ENCODE measurements at regions not wholly inside any gene's neighbourhood (a gene's known extent, or its start where the extent isn't known, plus 50 kb on each side); places are given as distances from the start of the nearest gene placed in this dataset.

- no peak for DNase-seq (ENCODE audit: low read depth)
These were observed 365.7 kb downstream of the GATA3 start for GRCh38 chr10:8420182-8420581.

DNA sequence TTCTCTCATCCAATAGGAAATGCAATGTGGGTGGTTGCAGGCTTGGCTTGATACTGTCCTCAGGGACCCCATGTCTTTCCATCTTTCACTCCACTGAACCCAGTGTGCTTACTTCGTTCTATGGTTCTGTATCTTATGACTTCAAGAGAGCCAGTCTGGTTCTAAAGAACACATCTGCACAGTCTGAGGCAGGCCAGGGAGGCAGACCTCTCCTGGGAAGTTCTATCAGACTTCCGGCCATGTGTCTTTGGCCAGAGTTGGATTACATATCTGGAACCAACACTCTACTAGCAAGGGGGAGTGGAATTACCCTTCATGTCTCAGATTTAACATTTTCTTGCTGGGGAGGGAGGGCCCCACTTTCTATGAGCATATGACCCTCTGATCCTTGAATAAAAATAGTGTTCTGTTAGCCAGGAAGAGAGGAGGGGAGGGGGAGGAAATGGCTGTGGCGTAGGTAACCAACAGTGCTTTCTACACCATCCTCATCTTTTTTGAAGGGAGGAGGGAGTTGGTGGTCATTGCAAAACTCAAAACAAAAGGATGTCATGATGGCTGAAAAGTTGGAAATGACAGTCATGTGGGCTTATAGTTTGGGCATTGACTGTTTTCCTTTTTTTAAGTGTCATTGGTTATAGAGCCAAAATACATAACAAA, 370.2 kb downstream of the GATA3 start:
- DNase-seq (ENCODE audit: low read depth), result no peak

DNA sequence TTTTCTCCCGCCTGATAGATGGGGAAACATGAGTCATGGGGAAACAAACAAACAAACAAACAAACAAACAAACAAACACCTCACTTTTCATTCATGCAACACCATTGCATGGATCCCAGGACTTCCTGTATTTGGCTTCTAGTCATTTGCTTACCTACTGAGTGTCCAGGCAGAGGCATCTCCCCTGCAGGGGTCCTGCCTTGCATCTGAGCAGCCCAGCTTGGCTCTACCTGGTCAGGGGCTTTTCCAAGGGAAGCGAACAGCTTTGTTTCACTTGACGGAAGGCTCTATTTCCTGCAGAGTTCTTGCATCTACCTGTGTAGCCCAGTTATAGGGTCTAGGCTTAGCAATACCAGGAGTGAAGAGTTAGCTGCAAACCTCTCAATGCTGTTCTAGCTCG, 374.2 kb downstream of the GATA3 start:
- no peak for DNase-seq (ENCODE audit: low read depth)

DNA sequence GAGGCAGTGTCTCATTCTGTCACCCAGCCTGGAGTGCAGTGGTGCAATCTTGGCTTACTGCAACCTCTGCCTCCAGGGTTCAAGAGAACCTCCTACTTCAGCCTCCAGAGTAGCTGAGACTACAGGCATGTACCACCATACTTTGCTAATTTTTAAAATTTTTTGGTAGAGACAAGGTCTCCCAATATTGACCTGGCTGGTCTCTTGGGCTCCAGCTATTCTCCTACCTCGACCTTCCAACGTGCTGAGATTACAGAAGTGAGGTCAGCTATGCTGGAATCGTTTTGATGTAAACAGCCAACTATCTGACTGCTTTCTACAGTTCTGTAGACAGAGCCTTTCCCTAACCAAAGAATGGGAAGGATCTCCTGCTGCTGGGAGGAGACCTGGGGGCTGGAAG, 375.8 kb downstream of the GATA3 start:
- DNase-seq (ENCODE audit: low read depth), result no peak

GRCh38 chr10:8431511-8431910, 377.0 kb downstream of the GATA3 start:
- no peak for DNase-seq (ENCODE audit: low read depth)

DNA sequence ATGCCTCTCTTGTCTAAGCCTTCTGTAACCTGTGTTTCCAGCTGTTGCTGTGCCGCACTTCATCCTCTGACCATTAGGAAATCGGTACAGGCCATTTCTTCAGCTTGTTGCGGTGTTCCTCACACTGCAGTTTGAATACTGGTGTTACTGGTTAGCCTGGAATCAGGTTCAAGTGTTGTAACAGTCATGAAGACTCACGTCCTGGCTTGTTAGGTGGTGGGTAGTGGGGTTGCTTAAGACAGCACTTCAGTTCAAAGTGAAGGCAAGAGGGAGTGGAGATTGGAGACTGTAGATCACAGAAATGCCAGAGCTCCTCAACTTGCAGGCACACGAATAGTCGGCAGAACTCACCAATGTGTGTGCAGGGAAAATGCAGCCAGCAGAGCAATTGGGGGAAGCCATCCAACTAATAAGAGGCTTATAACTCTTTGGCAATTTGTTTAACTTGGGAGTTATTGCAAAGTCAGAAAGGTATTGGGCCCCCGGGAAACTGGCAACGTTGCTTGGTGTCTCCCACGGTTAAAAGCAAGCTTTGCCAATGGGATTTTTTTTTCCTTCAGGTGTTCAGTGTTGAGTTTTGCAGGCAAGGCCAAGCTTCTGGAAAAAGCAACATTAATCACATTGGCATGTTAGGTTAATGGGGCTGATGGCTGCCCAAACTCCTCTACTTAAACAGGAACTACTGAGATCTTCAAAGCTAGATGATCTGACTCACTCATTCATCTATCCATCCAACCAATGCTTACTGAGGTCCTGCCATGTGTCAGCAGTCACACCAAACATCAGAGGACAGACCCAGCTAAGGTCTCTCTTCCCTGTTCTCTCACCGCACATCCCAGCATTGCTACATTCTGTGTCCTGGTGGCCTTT, 380.9 kb downstream of the GATA3 start:
- no peak for DNase-seq (ENCODE audit: low read depth)

- DNase-seq (ENCODE audit: low read depth), result no peak
These were observed 383.4 kb downstream of the GATA3 start for GRCh38 chr10:8437896-8438295.

DNA sequence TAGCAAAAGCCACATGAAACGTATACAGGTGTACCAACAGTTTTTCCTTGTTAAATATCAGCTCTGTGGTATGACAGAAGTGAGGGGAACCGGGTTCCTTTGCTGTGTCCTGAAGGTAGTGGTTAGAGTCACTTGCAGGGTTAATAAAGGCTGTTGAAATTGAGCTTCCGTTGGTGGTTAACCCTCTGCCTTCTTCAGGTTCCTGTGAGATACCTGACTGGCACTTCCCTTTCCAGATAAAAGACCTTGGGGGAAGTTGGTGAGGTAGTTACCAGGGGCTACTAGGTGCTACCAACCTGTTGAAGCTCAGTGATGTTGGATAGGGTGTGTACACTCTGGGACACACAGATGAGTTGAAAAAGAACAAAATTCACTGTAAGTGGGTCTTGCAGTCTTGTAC, 384.1 kb downstream of the GATA3 start:
- no peak for DNase-seq (ENCODE audit: low read depth)

DNA sequence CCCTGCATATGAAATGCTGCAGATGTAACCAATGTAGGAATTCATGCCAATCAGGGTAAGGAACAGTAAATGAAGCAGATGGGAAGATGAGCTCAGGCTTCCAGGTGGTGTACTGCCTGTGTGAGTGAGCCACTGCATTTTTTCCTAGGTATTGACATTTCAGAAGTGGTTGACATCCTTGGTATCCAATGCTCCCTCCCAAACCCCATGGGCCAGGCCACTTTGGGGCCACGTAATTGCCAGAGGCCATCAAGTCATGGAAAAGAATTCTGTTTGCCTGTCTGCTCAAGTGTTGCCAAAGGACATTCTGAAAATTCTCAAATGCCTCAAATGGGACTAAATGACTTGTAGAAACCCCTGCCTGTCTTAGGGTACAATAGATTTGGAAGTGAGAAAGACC, 384.6 kb downstream of the GATA3 start:
- no peak for DNase-seq (ENCODE audit: low read depth)

- DNase-seq (ENCODE audit: low read depth), result no peak
These were observed 390.1 kb downstream of the GATA3 start for GRCh38 chr10:8444630-8445029.

GRCh38 chr10:8445353-8445752, 390.9 kb downstream of the GATA3 start:
- DNase-seq (ENCODE audit: low read depth), result no peak

- DNase-seq (ENCODE audit: low read depth), result no peak
These were observed 395.4 kb downstream of the GATA3 start for GRCh38 chr10:8449909-8450308.

DNA sequence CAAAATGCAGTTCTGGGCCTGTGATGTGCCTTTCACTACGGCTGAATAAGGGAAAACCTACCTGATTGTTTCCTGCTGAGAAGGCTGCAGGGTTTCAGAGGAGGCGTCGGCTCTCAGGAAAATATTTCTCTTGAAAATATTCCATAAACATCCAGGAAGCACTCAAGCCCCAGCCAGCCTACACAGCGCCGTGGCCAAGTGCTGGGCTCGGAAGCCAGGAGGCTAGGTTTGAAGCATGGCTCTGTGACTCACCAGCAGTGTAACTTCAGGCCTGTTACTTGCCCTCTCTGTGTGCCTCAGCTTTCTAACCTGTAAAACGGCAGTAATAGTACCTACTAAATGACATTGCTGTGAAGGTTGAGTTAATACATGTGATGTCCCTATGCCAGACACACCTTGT, 399.1 kb downstream of the GATA3 start:
- no peak for DNase-seq (ENCODE audit: low read depth)

GRCh38 chr10:8454357-8454756, 399.9 kb downstream of the GATA3 start:
- DNase-seq (ENCODE audit: low read depth), result no peak

GRCh38 chr10:8455181-8455580, 400.7 kb downstream of the GATA3 start:
- DNase-seq (ENCODE audit: low read depth), result no peak

GRCh38 chr10:8456386-8456785, 401.9 kb downstream of the GATA3 start:
- no peak for DNase-seq (ENCODE audit: low read depth)

DNA sequence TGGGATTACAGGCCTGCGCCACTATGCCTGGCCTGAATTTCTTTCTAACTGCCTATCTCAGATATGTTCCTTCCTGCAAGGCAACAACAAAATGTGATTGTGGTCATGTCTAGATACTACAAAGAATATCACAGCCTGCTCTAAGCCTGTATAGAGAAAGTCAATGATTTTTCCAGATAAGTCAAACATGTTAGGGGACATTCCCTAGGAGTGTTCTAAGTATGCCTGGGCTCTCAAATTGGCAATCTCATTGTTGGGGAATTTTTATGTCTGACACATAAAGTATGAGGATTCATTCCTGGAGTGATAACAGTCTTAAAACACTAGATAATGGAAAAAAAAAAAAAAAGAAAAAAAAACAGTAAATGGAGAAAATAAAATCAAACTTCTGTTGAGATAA, 406.1 kb downstream of the GATA3 start:
- no peak for DNase-seq (ENCODE audit: low read depth)

DNA sequence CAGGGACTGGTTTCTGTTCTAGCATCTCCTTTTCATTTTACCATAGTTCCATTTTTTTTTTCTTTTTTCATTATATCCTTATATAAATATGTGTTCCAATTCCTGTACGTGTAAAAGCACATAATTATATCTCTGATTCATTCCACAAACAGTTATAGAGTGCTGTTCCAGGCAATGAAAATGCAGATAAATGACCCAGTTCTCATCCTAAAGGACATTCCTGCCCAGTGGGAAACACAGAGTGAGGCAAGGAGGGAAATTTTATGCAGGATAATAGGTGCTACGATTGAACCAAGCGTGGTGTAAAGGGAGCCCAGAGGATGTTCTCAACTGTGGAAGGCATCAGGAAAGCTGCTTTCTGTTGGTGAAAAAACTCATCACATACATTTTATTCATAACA, 408.1 kb downstream of the GATA3 start:
- DNase-seq (ENCODE audit: low read depth), result no peak

GRCh38 chr10:8463853-8464252, 409.4 kb downstream of the GATA3 start:
- no peak for DNase-seq (ENCODE audit: low read depth)

DNA sequence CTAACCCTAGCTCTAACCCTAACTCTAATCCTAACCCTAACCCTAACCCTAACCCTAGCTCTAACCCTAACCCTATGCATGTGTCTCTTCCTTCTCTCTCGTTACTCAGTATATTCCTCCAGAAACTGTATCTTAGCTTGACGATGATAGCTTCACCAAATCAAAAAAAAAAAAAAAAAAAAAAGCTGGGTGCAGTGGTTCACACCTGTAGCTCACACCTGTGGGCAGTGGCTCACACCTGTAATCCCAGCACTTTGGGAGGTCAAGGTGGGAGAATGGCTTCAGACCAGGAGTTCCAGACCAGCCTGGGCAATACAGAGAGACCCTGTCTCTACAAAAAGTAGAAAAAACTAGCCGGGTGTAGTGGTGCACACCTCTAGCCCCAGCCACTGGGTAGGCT, 414.0 kb downstream of the GATA3 start:
- no peak for DNase-seq (ENCODE audit: low read depth)

DNA sequence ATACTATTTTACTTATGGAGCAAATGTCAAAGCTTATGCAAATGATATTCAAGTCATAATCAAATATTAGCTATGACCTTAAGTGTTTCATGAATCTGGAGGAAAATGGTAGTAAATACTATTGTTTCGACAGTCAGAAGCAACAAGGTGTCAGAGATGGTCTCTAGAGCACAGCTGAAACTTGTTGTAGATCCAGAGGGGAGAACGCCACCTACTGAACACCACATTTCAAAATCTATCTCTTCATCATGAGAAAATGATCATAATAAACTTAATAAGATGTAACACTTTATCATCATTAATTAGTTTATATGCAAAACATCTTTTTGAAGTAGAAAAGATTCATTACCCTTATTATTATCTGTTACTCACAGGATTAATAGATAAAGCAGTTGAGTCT, 418.7 kb downstream of the GATA3 start:
- no peak for DNase-seq (ENCODE audit: low read depth)

- DNase-seq (ENCODE audit: low read depth), result no peak
These were observed 422.8 kb downstream of the GATA3 start for GRCh38 chr10:8477300-8477699.

GRCh38 chr10:8481718-8482504, 427.4 kb downstream of the GATA3 start:
- no peak for DNase-seq (ENCODE audit: low read depth)

Measured in stimulated activated CD8-positive, alpha-beta memory T cell treated with anti-CD3 and anti-CD28 coated beads, Interleukin-7, amount 100 ng/mL, for 24 hours (primary cell).